ENCODE measurements at regions not wholly inside any gene's neighbourhood (a gene's known extent, or its start where the extent isn't known, plus 50 kb on each side); places are given as distances from the start of the nearest gene placed in this dataset.

DNA sequence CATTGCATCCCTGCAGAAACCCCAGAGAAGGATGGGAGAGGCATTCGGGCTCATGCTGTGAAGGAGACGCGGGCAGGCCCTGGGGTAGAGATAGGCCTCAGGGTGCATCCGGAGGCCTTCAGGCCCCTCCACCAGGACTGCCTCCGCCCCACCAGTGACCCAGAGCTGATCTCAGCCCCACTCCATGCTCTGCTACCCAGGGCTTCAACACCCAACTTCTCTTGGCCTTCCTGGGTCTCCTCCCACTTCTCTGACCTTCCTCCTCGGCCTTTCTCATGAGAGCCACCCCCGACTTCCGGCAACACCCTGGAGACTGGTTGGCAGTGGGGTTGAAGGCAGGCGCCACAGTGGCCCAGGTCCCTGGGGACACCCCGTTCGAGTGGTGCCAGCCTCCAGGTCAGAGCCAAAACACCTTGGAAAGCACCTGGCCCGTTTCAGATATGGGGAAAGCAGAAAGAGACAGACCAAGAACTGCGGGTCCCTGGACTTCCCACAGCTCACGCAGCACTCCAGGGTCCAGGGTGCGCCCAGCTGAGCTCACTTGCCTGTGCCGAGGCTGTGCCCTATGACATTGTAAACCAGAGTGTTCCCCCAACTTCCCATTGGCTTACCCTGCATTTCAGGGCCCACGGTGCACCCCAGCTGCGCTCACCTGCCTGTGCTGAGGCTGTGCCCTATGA lies 65.1 kb upstream of the OLFM1 start:
- Mint-ChIP-seq H3K9me3 (no peaks in the 10 kb centered on the region), H3K27me3 (peaks cover 13% of the 10 kb centered on the region), H3K36me3 (ENCODE audit: low read depth) (no peaks in the 10 kb centered on the region), H3K27ac (no peak overlapping the region), H3K4me3 (no peak overlapping the region), H3K4me1 (no peaks in the 10 kb centered on the region)
- no peak for ATAC-seq (replicated peaks)

DNA sequence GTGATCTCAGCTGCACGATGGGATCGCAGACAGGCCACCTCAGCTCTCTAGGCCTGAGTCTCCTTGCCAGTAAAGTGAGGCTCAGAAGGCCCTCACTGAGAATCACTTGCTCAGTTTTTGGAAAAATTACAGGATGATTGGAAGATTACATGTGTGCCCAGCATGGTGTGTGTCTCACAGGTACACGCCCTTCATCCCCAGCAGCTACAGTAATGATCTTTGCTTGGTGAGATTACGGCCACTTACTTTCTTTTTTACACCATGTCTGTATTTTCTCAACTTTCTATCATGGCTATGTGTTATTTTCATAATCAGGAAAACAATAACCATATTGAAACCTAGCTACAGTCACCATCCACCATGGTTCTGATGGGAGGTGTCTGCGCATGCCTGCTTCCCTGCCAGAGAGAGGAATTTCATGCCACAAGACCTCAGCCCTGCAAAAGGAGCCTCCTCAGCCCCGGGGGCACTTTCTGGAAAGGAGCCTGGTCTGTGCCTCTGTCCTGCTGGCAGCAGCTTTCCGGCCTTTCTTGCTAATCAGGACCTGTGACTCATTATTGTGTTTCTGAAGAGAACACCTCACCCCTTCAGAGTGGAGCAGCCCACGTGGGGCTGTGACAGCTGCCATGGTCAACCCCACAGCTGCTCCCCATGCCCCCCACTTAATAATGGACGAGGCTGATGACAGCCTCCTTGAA lies 64.2 kb upstream of the OLFM1 start:
- Mint-ChIP-seq H3K27me3 (peaks cover 13% of the 10 kb centered on the region), H3K27ac (no peak overlapping the region), H3K36me3 (ENCODE audit: low read depth) (no peaks in the 10 kb centered on the region), H3K9me3 (no peaks in the 10 kb centered on the region), H3K4me1 (no peaks in the 10 kb centered on the region), H3K4me3 (no peak overlapping the region)
- no peak for ATAC-seq (replicated peaks)

DNA sequence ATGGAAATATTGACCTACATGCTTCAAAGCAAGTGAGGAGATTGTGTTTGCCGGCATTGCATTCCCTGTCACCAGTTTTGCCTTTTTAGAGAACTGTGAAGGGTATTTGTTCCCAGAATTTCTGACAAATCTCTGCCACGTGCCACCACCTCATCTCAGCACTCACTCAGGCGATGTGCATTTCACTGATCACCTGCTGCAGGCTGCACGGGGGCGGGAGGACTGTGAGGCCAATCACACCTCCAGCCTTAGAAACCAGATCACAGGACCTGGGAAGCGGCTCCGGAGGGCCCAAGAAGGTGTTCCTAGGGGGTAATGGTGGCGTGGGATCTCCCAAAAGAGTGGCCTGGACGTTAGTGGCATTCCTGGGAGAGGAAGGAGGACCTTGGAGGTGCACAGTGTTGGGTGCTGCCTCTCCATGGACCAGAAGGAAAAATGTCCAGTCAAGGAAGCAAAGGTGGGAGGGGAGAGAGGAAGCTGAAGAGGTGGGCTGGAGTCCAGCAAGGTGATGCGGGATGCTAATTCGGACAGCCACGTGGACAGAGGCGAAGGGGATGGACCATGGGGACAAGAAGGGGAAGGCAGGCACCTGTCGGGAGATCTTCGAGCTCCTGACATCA lies 63.6 kb upstream of the OLFM1 start:
- Mint-ChIP-seq H3K36me3 (ENCODE audit: low read depth) (no peaks in the 10 kb centered on the region), H3K27ac (no peak overlapping the region), H3K9me3 (no peaks in the 10 kb centered on the region), H3K4me1 (no peaks in the 10 kb centered on the region), H3K27me3 (peaks cover 13% of the 10 kb centered on the region), H3K4me3 (no peak overlapping the region)
- no peak for ATAC-seq (replicated peaks)

DNA sequence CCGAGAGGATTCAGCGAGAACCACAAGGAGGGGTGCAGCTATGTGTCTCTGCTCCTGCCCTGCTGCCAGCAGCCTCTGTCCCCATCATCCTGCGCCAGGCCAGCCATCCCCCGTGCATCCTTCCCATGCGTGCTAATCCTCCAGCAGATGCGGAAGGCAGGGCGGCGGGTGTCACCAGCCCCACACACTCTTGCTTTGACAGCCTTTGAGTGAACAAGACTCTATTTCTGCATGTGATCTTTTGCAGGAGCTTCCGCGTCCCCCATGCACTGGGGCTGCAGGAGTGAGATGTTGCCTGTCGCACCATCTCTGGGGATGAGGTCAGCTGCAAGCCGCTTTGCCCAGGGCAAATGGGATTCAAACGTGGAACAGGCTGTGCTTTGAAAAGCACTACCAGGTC lies 58.0 kb upstream of the OLFM1 start:
- H3K9me3 Mint-ChIP-seq: no peaks in the 10 kb centered on the region
- no peak overlapping the region for H3K4me3 Mint-ChIP-seq
- no peaks in the 10 kb centered on the region for H3K36me3 Mint-ChIP-seq (ENCODE audit: low read depth)
- no peak overlapping the region for H3K27ac Mint-ChIP-seq
- peaks cover 3% of the 10 kb centered on the region for H3K27me3 Mint-ChIP-seq
- no peak for ATAC-seq (replicated peaks)
- H3K4me1 Mint-ChIP-seq: no peaks in the 10 kb centered on the region

DNA sequence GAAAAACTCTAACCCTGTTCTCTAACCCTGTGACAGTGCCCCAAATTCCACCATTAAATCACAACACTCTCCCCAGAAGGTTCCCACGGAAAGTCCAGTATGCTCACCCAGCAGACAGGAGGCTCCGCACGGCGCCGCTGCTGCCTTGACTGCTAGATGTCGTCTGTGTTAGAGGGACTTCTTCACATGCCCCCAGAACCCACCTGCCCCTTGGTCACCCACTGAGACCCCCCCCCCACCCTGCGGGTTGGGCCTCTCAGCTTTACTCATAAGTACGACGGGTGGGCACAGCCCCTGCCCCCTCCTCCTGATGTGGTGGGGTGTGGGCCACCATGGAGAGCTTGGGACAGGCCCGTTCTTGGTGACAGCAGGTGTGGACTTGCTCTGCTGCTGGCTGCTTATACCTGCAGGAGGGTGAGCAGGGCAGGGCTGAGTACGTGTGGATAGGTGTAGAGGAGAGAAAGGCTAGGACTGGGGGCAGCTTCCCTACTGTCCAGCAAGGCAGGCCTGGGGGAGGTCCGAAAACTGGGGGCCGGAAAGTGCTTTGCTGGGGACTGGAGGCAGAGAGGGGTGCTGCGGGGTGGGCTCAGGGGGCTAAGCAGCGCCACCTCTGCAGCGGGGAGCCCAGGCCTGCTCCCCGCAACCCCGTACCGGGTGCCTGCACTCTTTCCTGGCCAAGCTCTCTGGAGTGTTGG lies 57.5 kb upstream of the OLFM1 start:
- Mint-ChIP-seq H3K36me3 (ENCODE audit: low read depth) (no peaks in the 10 kb centered on the region), H3K9me3 (no peaks in the 10 kb centered on the region), H3K4me3 (no peak overlapping the region), H3K27ac (no peak overlapping the region), H3K27me3 (peaks cover 3% of the 10 kb centered on the region), H3K4me1 (no peaks in the 10 kb centered on the region)
- ATAC-seq (replicated peaks): no peak

DNA sequence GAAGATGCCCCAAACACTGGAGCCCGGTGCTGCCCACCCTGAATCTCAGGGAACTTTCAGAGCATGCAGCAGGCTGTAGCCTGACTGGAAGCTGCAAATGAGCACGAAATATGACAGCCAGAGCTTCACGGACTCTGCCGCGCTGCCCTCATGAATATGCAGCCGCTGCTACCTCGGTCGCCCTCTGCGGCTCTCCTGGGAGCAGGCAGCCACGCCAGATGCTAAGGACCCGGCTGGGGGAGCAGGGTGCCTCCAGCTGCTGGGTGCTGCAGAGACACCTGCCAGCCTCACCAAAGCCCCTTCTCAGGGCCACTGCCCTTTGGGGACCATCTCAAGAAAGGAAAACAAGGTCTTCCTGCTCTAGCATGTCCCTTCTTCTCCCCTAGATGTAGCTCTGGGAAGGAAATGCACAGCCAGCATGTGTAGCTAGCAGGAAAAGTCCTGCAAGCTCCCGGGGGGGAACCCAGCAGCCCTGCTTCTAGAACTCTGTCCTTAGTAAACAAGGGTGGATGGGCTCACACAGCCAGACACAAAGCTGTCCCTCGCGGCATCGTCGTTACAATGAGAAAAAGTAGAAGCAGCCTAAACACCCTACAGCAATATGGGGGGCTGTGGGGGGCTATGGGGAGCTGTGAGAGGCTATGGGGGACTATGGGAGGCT lies 56.8 kb upstream of the OLFM1 start:
- Mint-ChIP-seq H3K36me3 (ENCODE audit: low read depth) (no peaks in the 10 kb centered on the region), H3K4me1 (no peaks in the 10 kb centered on the region), H3K27ac (no peak overlapping the region), H3K9me3 (no peaks in the 10 kb centered on the region), H3K27me3 (peaks cover 3% of the 10 kb centered on the region), H3K4me3 (no peak overlapping the region)
- no peak for ATAC-seq (replicated peaks)

DNA sequence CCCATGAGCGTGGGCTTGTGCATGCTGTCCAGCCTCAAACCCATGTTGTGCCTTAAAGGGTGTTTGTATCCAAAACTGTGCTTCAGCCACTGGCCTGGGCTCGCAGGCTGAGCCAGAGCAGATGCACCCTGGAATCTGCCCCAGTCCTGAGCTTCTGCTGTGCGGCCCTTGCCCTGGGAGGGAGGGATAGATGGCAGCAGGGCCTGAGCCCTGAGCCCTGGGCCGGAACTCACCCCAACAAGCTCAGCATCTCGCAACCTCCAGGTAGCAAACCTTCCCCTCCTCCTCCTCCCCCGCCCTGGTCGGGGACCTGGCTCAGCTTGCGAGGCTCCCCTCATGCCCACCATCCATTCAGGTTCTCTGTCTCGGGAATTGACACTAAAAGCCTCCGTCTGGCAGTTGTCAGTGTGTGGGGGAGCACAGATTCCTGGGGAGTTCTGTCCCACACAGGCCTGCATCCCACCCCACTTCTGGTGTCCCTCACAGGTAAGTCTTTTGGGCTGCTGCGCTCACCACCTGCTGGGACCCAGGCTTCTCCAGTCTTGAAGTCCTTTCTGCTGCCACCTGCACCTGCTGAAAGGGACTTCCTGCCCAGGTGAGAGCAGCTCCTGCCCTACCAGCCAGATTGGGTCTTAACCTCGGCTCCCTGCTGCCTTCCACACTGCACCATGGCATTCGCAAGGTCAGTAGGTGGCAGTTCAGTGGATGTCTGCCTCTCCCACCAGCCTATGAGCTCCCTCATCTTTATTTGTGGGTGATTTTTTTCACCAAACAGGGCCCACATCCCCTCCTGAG lies 55.2 kb upstream of the OLFM1 start:
- no peaks in the 10 kb centered on the region for H3K36me3 Mint-ChIP-seq (ENCODE audit: low read depth)
- no peak for ATAC-seq (replicated peaks)

DNA sequence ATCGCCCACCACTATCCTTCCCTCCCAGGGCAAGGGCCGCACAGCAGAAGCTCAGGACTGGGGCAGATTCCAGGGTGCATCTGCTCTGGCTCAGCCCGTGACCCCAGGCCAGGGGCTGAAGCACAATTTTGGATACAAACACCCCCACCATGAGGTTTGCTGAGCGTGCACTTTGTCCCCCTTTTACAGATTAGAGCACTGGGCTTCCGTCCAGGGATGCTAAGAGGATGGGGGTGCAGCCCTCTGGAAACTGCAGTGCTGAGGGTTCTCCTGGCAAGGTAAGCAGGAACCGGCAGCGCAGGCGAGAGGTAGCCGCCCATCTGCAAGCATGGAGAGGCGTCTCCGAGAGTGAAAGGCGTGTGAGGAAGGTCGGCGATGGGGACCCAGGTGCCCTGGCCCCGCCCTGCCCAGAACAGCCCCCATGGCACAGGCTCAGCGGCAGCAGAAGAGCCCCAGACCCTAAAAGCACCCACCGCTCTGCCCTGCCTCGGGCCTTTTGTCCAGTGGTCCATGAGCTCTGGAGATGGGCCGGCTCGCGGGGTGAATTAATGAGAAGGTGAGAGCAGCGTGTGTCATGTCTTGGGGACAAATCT lies 54.5 kb upstream of the OLFM1 start:
- Mint-ChIP-seq H3K4me1 (no peaks in the 10 kb centered on the region), H3K4me3 (no peak overlapping the region), H3K27me3 (peaks cover 3% of the 10 kb centered on the region), H3K36me3 (ENCODE audit: low read depth) (no peaks in the 10 kb centered on the region), H3K27ac (no peak overlapping the region), H3K9me3 (no peaks in the 10 kb centered on the region)
- ATAC-seq (replicated peaks): no peak

More for the DNA sequence above, 55.2 kb upstream of the OLFM1 start:
- H3K4me3 Mint-ChIP-seq: no peak overlapping the region
- peaks cover 3% of the 10 kb centered on the region for H3K27me3 Mint-ChIP-seq
- no peaks in the 10 kb centered on the region for H3K4me1 Mint-ChIP-seq
- H3K9me3 Mint-ChIP-seq: no peaks in the 10 kb centered on the region
- no peak overlapping the region for H3K27ac Mint-ChIP-seq

DNA sequence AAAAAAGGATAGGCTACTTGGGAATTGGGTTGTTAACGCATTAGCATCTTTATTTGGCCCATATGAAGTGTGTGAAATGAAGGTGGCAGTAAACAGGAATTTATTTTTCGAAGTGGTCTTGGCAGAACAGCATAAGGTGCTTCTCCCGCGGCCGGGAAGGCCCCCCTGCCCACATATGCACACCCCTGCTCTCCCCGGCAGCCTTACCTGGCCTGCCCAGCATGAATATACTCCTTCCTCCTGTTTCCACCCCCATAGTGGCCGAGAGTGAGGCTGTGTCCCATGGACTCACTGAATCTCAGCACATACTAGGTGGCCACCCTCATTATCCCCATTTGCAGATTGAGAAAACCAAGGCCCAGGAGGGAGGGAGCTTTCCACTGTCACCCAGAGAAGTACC lies 54.0 kb upstream of the OLFM1 start:
- Mint-ChIP-seq H3K27me3 (peaks cover 3% of the 10 kb centered on the region), H3K4me1 (no peaks in the 10 kb centered on the region), H3K9me3 (no peaks in the 10 kb centered on the region), H3K27ac (no peak overlapping the region), H3K36me3 (ENCODE audit: low read depth) (no peaks in the 10 kb centered on the region), H3K4me3 (no peak overlapping the region)
- no peak for ATAC-seq (replicated peaks)

DNA sequence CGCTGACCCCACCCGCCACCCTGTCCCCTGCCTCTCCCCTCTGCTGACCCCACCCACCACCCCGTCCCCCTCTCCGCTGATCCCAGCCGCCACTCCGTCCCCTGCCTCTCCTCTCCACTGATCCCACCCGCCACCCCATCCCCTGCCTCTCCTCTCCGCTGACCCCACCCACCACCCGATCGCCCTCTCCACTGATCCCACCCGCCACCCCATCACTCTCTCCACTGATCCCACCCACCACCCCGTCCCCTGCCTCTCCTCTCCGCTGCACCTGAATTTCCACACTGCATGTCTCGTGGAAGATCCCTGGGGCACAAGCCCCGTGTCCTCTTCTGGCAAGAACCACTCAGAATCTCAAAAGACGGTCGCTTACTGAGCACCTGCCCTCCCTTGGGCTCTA lies 53.4 kb upstream of the OLFM1 start:
- H3K36me3 Mint-ChIP-seq (ENCODE audit: low read depth): no peaks in the 10 kb centered on the region
- no peaks in the 10 kb centered on the region for H3K4me1 Mint-ChIP-seq
- H3K27me3 Mint-ChIP-seq: peaks cover 3% of the 10 kb centered on the region
- H3K4me3 Mint-ChIP-seq: no peak overlapping the region
- no peak for ATAC-seq (replicated peaks)
- H3K9me3 Mint-ChIP-seq: no peaks in the 10 kb centered on the region
- no peak overlapping the region for H3K27ac Mint-ChIP-seq

DNA sequence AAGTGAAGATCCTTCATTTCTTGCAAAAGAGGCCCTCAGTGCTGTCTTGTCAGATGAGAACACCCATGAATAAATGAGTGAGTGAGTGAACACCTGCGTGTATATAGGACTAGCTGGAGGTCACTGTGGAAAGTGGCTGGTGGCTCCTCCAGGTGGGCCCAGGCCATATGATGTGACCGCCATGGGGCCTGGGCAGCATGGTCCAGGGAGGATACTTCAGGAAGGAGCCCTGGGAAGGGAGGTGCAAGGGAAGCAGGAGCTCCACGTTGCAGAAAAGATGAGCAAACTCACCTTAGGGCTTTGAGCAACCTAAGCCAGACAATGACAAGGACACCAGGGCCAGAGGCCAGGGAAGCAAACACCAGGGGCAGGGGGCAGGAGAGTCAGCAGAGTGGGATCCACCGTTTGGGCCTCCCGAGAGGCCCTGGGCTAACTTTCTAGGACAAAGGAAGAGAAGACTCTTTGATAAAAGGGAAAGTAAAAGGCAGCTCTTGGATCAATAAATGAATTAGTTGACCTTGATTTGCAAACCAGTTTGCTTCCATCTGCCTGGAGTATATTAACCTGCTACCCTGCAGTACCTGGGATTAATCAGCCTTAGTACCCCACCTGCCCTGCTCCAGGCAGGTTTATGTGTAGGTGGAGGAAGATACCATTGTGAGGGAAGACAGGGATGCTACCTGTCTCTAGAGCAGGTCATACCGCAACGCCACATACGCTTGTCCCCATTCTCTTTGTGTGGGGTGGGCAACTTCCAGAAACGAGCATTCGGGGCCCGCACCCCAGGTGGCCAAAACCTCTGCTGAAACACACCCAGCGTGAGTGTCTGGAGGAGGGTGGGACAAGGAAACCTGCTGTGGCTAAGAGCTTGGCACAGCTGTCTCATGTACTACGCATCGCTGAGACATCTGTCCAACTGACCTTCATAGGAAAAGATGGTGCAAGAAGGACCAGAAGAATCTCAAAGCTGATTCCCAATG lies 51.4 kb upstream of the OLFM1 start:
- Mint-ChIP-seq H3K27me3 (peaks cover 3% of the 10 kb centered on the region), H3K36me3 (ENCODE audit: low read depth) (no peaks in the 10 kb centered on the region), H3K9me3 (no peaks in the 10 kb centered on the region), H3K27ac (no peak overlapping the region), H3K4me1 (no peaks in the 10 kb centered on the region), H3K4me3 (no peak overlapping the region)
- ATAC-seq (replicated peaks): no peak

DNA sequence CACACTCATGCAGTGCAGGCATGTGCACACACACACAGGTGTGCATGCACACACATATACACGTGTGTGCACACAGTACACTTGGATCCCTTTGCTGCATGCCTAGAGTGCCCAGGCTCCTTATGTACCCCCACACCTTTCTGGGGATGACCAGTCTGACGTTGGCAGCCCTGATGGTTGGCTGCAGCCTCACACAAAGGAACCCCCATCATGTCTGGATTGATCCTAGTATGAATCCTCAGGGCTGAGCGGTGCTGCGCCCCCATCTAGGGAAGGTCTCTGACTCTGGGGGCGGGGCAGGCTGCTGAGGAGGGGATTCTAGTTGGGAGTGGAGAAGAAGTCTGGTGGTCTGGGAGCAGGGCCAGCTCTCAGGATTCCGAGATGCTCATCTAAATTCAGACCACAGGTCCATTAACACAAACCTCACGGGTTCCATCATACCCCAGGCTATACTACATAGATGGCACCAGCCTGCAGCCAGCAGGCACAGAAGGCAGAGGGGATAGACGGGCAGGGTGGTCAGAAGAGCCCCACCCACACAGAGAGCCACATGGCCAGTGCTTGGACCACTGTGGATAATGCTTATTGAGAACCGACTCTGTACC lies 50.5 kb upstream of the OLFM1 start:
- Mint-ChIP-seq H3K4me1 (no peaks in the 10 kb centered on the region), H3K27me3 (peaks cover 5% of the 10 kb centered on the region), H3K27ac (no peak overlapping the region), H3K4me3 (no peak overlapping the region), H3K9me3 (no peaks in the 10 kb centered on the region), H3K36me3 (ENCODE audit: low read depth) (no peaks in the 10 kb centered on the region)
- no peak for ATAC-seq (replicated peaks)
